Suprapubic skin (tissue), 3 donors: ENCODE measurements at regions not wholly inside any gene's neighbourhood (a gene's known extent, or its start where the extent isn't known, plus 50 kb on each side); places are given as distances from the start of the nearest gene placed in this dataset.

Experiments used
- EP300 ChIP-seq: sonication (generic); formaldehyde crosslinking; IDR thresholded peaks from one replicate; pipeline ENCODE4 v1.6.1; 2017; ENCODE audit warnings: antibody characterized with exemption
- POLR2A ChIP-seq, 2 donors: fragments of 450-650 bp; IDR thresholded peaks; one replicate each; pipeline ENCODE4 v1.6.1; 2017; ENCODE audit warnings: antibody characterized with exemption in 2 of 2, mild to moderate bottlenecking in 2 of 2, moderate library complexity in 2 of 2
- TF ChIP-seq, protein P1 (sequence below), 2 donors: fragments of 200-600 bp in 1 of 2; fragments of 450-650 bp in 1 of 2; sonication (generic) in 1 of 2; IDR thresholded peaks; one replicate each; pipeline ENCODE4 v1.5.1; 2016 to 2019; ENCODE audit warnings: antibody characterized with exemption in 2 of 2, mild to moderate bottlenecking in 1 of 2, moderate library complexity in 1 of 2

DNA sequence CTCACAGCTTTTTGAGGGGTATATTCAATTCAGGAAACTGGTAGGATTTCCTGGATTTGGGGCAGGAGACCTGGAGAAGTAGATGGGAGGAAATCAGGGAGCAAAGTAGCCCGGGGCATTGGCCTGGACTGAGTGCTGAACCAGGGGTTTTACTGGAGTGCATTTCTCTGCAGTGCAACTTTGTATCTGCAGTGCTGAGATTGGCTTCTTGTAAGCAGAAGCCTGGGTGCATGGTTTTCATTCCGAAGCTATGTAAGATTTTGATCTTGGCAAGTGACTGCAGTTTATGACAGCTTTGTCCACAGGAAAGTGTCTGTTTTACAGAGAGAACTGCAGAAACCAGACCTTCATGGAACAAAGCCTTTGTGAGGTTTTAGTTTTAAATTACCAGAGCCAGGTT is 158.3 kb downstream of the SPCS3 start:
- TF ChIP-seq, protein P1, sequence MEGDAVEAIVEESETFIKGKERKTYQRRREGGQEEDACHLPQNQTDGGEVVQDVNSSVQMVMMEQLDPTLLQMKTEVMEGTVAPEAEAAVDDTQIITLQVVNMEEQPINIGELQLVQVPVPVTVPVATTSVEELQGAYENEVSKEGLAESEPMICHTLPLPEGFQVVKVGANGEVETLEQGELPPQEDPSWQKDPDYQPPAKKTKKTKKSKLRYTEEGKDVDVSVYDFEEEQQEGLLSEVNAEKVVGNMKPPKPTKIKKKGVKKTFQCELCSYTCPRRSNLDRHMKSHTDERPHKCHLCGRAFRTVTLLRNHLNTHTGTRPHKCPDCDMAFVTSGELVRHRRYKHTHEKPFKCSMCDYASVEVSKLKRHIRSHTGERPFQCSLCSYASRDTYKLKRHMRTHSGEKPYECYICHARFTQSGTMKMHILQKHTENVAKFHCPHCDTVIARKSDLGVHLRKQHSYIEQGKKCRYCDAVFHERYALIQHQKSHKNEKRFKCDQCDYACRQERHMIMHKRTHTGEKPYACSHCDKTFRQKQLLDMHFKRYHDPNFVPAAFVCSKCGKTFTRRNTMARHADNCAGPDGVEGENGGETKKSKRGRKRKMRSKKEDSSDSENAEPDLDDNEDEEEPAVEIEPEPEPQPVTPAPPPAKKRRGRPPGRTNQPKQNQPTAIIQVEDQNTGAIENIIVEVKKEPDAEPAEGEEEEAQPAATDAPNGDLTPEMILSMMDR (IDR thresholded peaks at IDR 0.05) = no peak
- TF ChIP-seq EP300 = no peak
- TF ChIP-seq POLR2A (IDR thresholded peaks at IDR 0.05) = no peak
